ENCODE measurements at regions not wholly inside any gene's neighbourhood (a gene's known extent, or its start where the extent isn't known, plus 50 kb on each side); places are given as distances from the start of the nearest gene placed in this dataset.
"Not testable (repeated sequence)": the region's sequence is repeated elsewhere in the genome, so short reads cannot be mapped to it uniquely, and the experiment has no call there.

- no peak overlapping the region for H2AFZ ChIP-seq (ENCODE audit: low read depth, low read length)
- no peaks in the 10 kb centered on the region for H3K36me3 ChIP-seq (ENCODE audit: insufficient read depth, low read length)
- no peaks in the 10 kb centered on the region for H3K27me3 ChIP-seq (ENCODE audit: insufficient read depth, low read depth, low read length)
- H3K9me2 ChIP-seq (ENCODE audit: insufficient read depth, low read length): no peaks in the 10 kb centered on the region
- no peak overlapping the region for H3K4me3 ChIP-seq (ENCODE audit: low read length)
- H3K4me2 ChIP-seq (ENCODE audit: low read length): no peak overlapping the region
- H4K20me1 ChIP-seq (ENCODE audit: insufficient read depth): no peaks in the 10 kb centered on the region
- H3K27ac ChIP-seq (ENCODE audit: low read length): no peak overlapping the region
- H3F3A ChIP-seq (ENCODE audit: insufficient read depth, low read length, poor library complexity, severe bottlenecking): no peaks in the 10 kb centered on the region
- H3K9me3 ChIP-seq (ENCODE audit: low read length): no peaks in the 10 kb centered on the region
- H3K79me2 ChIP-seq (replicated peaks; ENCODE audit: insufficient read depth, low read length): no peaks in the 10 kb centered on the region
- TF ChIP-seq EP300 (conservative IDR thresholded peaks at IDR 0.05; ENCODE audit: poor library complexity, severe bottlenecking) (no peak), REST (IDR thresholded peaks at IDR 0.05; ENCODE audit: borderline replicate concordance) (no peak), TAF1 (IDR thresholded peaks at IDR 0.05; ENCODE audit: low read depth) (no peak), POLR2AphosphoS5 (IDR thresholded peaks at IDR 0.05) (no peak), MXI1 (conservative IDR thresholded peaks at IDR 0.05; ENCODE audit: poor library complexity, severe bottlenecking) (no peak), SMC3 (conservative IDR thresholded peaks at IDR 0.05; ENCODE audit: poor library complexity) (no peak), CTCF (IDR thresholded peaks at IDR 0.05; ENCODE audit: poor library complexity, severe bottlenecking) (no peak), RAD21 (conservative IDR thresholded peaks at IDR 0.05) (no peak), EZH2 (IDR thresholded peaks at IDR 0.05; ENCODE audit: borderline replicate concordance, insufficient read depth, low read length, poor library complexity, severe bottlenecking) (no peak)
- no peak overlapping the region for H3K9ac ChIP-seq (ENCODE audit: low read length)
Observed at GRCh38 chr5:56732121-56732520, 83.2 kb upstream of the MAP3K1 start.

- not testable (repeated sequence) for H4K20me1 ChIP-seq (ENCODE audit: insufficient read depth); H2AFZ ChIP-seq (ENCODE audit: low read depth, low read length); H3K4me3 ChIP-seq (ENCODE audit: low read length)
Observed at GRCh38 chr5:56731473-56731872, 83.9 kb upstream of the MAP3K1 start.

GRCh38 chr5:56729488-56729887 is 85.9 kb upstream of the MAP3K1 start:
- no peak overlapping the region for H2AFZ ChIP-seq (ENCODE audit: low read depth, low read length)

More at GRCh38 chr5:56731473-56731872, 83.9 kb upstream of the MAP3K1 start:
- H3K79me2 ChIP-seq (replicated peaks; ENCODE audit: insufficient read depth, low read length); H3F3A ChIP-seq (ENCODE audit: insufficient read depth, low read length, poor library complexity, severe bottlenecking); H3K9ac ChIP-seq (ENCODE audit: low read length); H3K4me2 ChIP-seq (ENCODE audit: low read length); H3K9me3 ChIP-seq (ENCODE audit: low read length); H3K27me3 ChIP-seq (ENCODE audit: insufficient read depth, low read depth, low read length); H3K9me2 ChIP-seq (ENCODE audit: insufficient read depth, low read length); H3K27ac ChIP-seq (ENCODE audit: low read length); H3K36me3 ChIP-seq (ENCODE audit: insufficient read depth, low read length): not testable (repeated sequence)

More at GRCh38 chr5:56729488-56729887, 85.9 kb upstream of the MAP3K1 start:
- Histone ChIP-seq H3K9me3 (ENCODE audit: low read length) (no peaks in the 10 kb centered on the region), H3K4me3 (ENCODE audit: low read length) (no peak overlapping the region), H3K9me2 (ENCODE audit: insufficient read depth, low read length) (no peaks in the 10 kb centered on the region), H3K36me3 (ENCODE audit: insufficient read depth, low read length) (no peaks in the 10 kb centered on the region), H3K27me3 (ENCODE audit: insufficient read depth, low read depth, low read length) (no peaks in the 10 kb centered on the region), H3K27ac (ENCODE audit: low read length) (no peak overlapping the region), H3K9ac (ENCODE audit: low read length) (no peak overlapping the region), H3F3A (ENCODE audit: insufficient read depth, low read length, poor library complexity, severe bottlenecking) (no peaks in the 10 kb centered on the region), H4K20me1 (ENCODE audit: insufficient read depth) (no peaks in the 10 kb centered on the region), H3K79me2 (replicated peaks; ENCODE audit: insufficient read depth, low read length) (no peaks in the 10 kb centered on the region), H3K4me2 (ENCODE audit: low read length) (no peak overlapping the region)
- no peak for TF ChIP-seq CTCF (IDR thresholded peaks at IDR 0.05; ENCODE audit: poor library complexity, severe bottlenecking)
- TF ChIP-seq POLR2AphosphoS5 (IDR thresholded peaks at IDR 0.05): no peak
- no peak for TF ChIP-seq RAD21 (conservative IDR thresholded peaks at IDR 0.05)
